ENCODE measurements at regions not wholly inside any gene's neighbourhood (a gene's known extent, or its start where the extent isn't known, plus 50 kb on each side); places are given as distances from the start of the nearest gene placed in this dataset.

- Histone ChIP-seq H3K4me1 (ENCODE audit: insufficient read depth, low read length, severe bottlenecking) (no peaks in the 10 kb centered on the region), H3K27ac (ENCODE audit: low read depth, low read length, poor library complexity, severe bottlenecking) (no peak overlapping the region), H3K9me3 (ENCODE audit: low read length) (no peaks in the 10 kb centered on the region), H2AFZ (ENCODE audit: low read length) (no peak overlapping the region), H3K27me3 (ENCODE audit: insufficient read depth, low read length) (peaks cover 3% of the 10 kb centered on the region; the same call in 1 of the 2 replicates), H4K20me1 (ENCODE audit: insufficient read depth, low read length) (no peaks in the 10 kb centered on the region), H3K9me2 (ENCODE audit: low read depth, low read length) (no peaks in the 10 kb centered on the region), H3K4me2 (ENCODE audit: low read length) (no peak overlapping the region), H3K36me3 (ENCODE audit: insufficient read depth, low read length) (no peaks in the 10 kb centered on the region), H3K79me2 (ENCODE audit: insufficient read depth, low read length) (no peaks in the 10 kb centered on the region), H3F3A (ENCODE audit: insufficient read depth, low read length) (no peaks in the 10 kb centered on the region), H3K4me3 (ENCODE audit: low read depth, low read length, poor library complexity, severe bottlenecking) (no peak overlapping the region), H3K9ac (ENCODE audit: low read length) (no peak overlapping the region)
- TF ChIP-seq, protein P1, sequence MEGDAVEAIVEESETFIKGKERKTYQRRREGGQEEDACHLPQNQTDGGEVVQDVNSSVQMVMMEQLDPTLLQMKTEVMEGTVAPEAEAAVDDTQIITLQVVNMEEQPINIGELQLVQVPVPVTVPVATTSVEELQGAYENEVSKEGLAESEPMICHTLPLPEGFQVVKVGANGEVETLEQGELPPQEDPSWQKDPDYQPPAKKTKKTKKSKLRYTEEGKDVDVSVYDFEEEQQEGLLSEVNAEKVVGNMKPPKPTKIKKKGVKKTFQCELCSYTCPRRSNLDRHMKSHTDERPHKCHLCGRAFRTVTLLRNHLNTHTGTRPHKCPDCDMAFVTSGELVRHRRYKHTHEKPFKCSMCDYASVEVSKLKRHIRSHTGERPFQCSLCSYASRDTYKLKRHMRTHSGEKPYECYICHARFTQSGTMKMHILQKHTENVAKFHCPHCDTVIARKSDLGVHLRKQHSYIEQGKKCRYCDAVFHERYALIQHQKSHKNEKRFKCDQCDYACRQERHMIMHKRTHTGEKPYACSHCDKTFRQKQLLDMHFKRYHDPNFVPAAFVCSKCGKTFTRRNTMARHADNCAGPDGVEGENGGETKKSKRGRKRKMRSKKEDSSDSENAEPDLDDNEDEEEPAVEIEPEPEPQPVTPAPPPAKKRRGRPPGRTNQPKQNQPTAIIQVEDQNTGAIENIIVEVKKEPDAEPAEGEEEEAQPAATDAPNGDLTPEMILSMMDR (IDR thresholded peaks at IDR 0.05; ENCODE audit: low read length) = no peak
- no peak for TF ChIP-seq EZH2 (IDR thresholded peaks at IDR 0.05; ENCODE audit: borderline replicate concordance, low read length)
Observed at GRCh38 chr9:109889456-109889855, 109.5 kb downstream of the PALM2AKAP2 start.

GRCh38 chr9:109893241-109893640, 113.2 kb downstream of the PALM2AKAP2 start:
- no peaks in the 10 kb centered on the region for H3K36me3 ChIP-seq (ENCODE audit: insufficient read depth, low read length)
- no peak overlapping the region for H3K27ac ChIP-seq (ENCODE audit: low read depth, low read length, poor library complexity, severe bottlenecking)
- no peak overlapping the region for H3K4me2 ChIP-seq (ENCODE audit: low read length)
- no peaks in the 10 kb centered on the region for H3F3A ChIP-seq (ENCODE audit: insufficient read depth, low read length)
- no peaks in the 10 kb centered on the region for H3K9me3 ChIP-seq (ENCODE audit: low read length)
- no peak overlapping the region for H3K9ac ChIP-seq (ENCODE audit: low read length)
- H3K9me2 ChIP-seq (ENCODE audit: low read depth, low read length) = no peaks in the 10 kb centered on the region
- no peak overlapping the region for H2AFZ ChIP-seq (ENCODE audit: low read length)
- H3K4me3 ChIP-seq (ENCODE audit: low read depth, low read length, poor library complexity, severe bottlenecking) = no peak overlapping the region
- TF ChIP-seq, protein P1 (IDR thresholded peaks at IDR 0.05; ENCODE audit: low read length) = no peak
- no peak for TF ChIP-seq EZH2 (IDR thresholded peaks at IDR 0.05; ENCODE audit: borderline replicate concordance, low read length)
- no peaks in the 10 kb centered on the region for H4K20me1 ChIP-seq (ENCODE audit: insufficient read depth, low read length)
- H3K79me2 ChIP-seq (ENCODE audit: insufficient read depth, low read length) = no peaks in the 10 kb centered on the region
- H3K27me3 ChIP-seq (ENCODE audit: insufficient read depth, low read length) = peaks cover 3% of the 10 kb centered on the region; the same call in 1 of the 2 replicates
- H3K4me1 ChIP-seq (ENCODE audit: insufficient read depth, low read length, severe bottlenecking) = no peaks in the 10 kb centered on the region

- Histone ChIP-seq H3K4me3 (ENCODE audit: low read depth, low read length, poor library complexity, severe bottlenecking) (no peak overlapping the region), H3K27me3 (ENCODE audit: insufficient read depth, low read length) (peaks cover 3% of the 10 kb centered on the region; the same call in 1 of the 2 replicates), H3K9ac (ENCODE audit: low read length) (no peak overlapping the region), H4K20me1 (ENCODE audit: insufficient read depth, low read length) (no peaks in the 10 kb centered on the region), H3K27ac (ENCODE audit: low read depth, low read length, poor library complexity, severe bottlenecking) (no peak overlapping the region), H3K4me1 (ENCODE audit: insufficient read depth, low read length, severe bottlenecking) (no peaks in the 10 kb centered on the region), H3K9me3 (ENCODE audit: low read length) (no peaks in the 10 kb centered on the region), H2AFZ (ENCODE audit: low read length) (no peak overlapping the region), H3K36me3 (ENCODE audit: insufficient read depth, low read length) (no peaks in the 10 kb centered on the region), H3K79me2 (ENCODE audit: insufficient read depth, low read length) (no peaks in the 10 kb centered on the region), H3F3A (ENCODE audit: insufficient read depth, low read length) (no peaks in the 10 kb centered on the region), H3K4me2 (ENCODE audit: low read length) (no peak overlapping the region), H3K9me2 (ENCODE audit: low read depth, low read length) (no peaks in the 10 kb centered on the region)
- TF ChIP-seq, protein P1 (IDR thresholded peaks at IDR 0.05; ENCODE audit: low read length) = no peak
- no peak for TF ChIP-seq EZH2 (IDR thresholded peaks at IDR 0.05; ENCODE audit: borderline replicate concordance, low read length)
Observed at GRCh38 chr9:109894473-109894872, 114.5 kb downstream of the PALM2AKAP2 start.
